Keratinocyte (primary cell): ENCODE measurements at regions not wholly inside any gene's neighbourhood (a gene's known extent, or its start where the extent isn't known, plus 50 kb on each side); places are given as distances from the start of the nearest gene placed in this dataset.

Experiments used
- DNase-seq: peaks from one replicate; pipeline ENCODE4 v3.0.0-alpha.2; 2011; ENCODE audit warnings: low read depth, missing footprints, low spot score
- FAIRE-seq: peaks from 2 replicates; lab custom pipeline; 2011; peaks lifted over from hg19 to GRCh38; lab: Jason Lieb, UNC
- H2AFZ ChIP-seq: 2 replicates; pipeline ENCODE4 v1.6.0; 2012; ENCODE audit warnings: low read length, control low read depth, inconsistent platforms; ENCODE audit not compliant: control insufficient read depth
- H3K27ac ChIP-seq: 2 replicates; pipeline ENCODE4 v1.5.1; 2011; ENCODE audit warnings: low read length; ENCODE audit not compliant: control insufficient read depth, insufficient read depth
- H3K27me3 ChIP-seq: 3 replicates; pipeline ENCODE4 v1.6.0; 2011; ENCODE audit warnings: low read length; ENCODE audit not compliant: control insufficient read depth, insufficient read depth; ENCODE audit errors: extremely low read depth
- H3K36me3 ChIP-seq, 2 experiments: 2 replicates in 1 of 2; 3 replicates in 1 of 2; pipeline ENCODE4 v1.5.1; 2011; ENCODE audit warnings: low read length in 2 of 2, mild to moderate bottlenecking in 1 of 2; ENCODE audit not compliant: control insufficient read depth in 2 of 2, insufficient read depth in 2 of 2; ENCODE audit errors: extremely low read depth in 1 of 2
- H3K4me1 ChIP-seq: 3 replicates; pipeline ENCODE4 v1.5.1; 2011; ENCODE audit warnings: low read length; ENCODE audit not compliant: control insufficient read depth, insufficient read depth; ENCODE audit errors: extremely low read depth
- H3K4me2 ChIP-seq: 3 replicates; pipeline ENCODE4 v1.6.0; 2011; ENCODE audit warnings: low read depth, low read length; ENCODE audit not compliant: control insufficient read depth, insufficient read depth; ENCODE audit errors: extremely low read depth
- H3K4me3 ChIP-seq, 3 experiments: fragments of 200-600 bp in 1 of 3; sonication (generic) in 1 of 3; 2 replicates in 2 of 3; 3 replicates in 1 of 3; pipeline ENCODE4 v1.5.1; 2011 to 2016; ENCODE audit warnings: low read length in 3 of 3, mild to moderate bottlenecking in 3 of 3, control low read depth in 2 of 3, inconsistent platforms in 1 of 3, low read depth in 1 of 3, mixed read lengths in 1 of 3, mixed run types in 1 of 3, moderate library complexity in 1 of 3; ENCODE audit not compliant: control insufficient read depth in 2 of 3, insufficient read depth in 2 of 3; ENCODE audit errors: extremely low read depth in 1 of 3
- H3K79me2 ChIP-seq: 2 replicates; pipeline ENCODE4 v1.6.0; 2012; ENCODE audit warnings: low read length; ENCODE audit not compliant: control insufficient read depth, insufficient read depth
- H3K9ac ChIP-seq: 3 replicates; pipeline ENCODE4 v1.6.0; 2011; ENCODE audit warnings: low read length; ENCODE audit not compliant: control insufficient read depth, insufficient read depth; ENCODE audit errors: extremely low read depth
- H3K9me1 ChIP-seq: 3 replicates; pipeline ENCODE4 v1.6.0; 2011; ENCODE audit warnings: low read length; ENCODE audit not compliant: control insufficient read depth, insufficient read depth; ENCODE audit errors: extremely low read depth
- H3K9me3 ChIP-seq: 2 replicates; pipeline ENCODE4 v1.5.1; 2012; ENCODE audit warnings: low read depth, low read length; ENCODE audit not compliant: control insufficient read depth
- H4K20me1 ChIP-seq: 3 replicates; pipeline ENCODE4 v1.6.0; 2011; ENCODE audit warnings: low read length; ENCODE audit not compliant: control insufficient read depth, insufficient read depth; ENCODE audit errors: extremely low read depth
- EZH2 ChIP-seq: IDR thresholded peaks from one replicate; pipeline ENCODE4 v1.6.1; 2012; ENCODE audit warnings: inconsistent platforms, mild to moderate bottlenecking, low read length, moderate library complexity
- dilution Hi-C: fragments of 300-500 bp; cut with MboI; formaldehyde crosslinking; loops from one replicate; pipeline ENCODE4 v1.7.0; 2020; ENCODE audit warnings: low sequenced_read_pairs; ENCODE audit not compliant: extremely low pct_ligation_motif_present
- TF ChIP-seq, protein P1 (sequence below), 3 experiments: IDR thresholded peaks in 1 of 3; conservative IDR thresholded peaks in 1 of 3; optimal IDR thresholded peaks in 1 of 3; 2 replicates in 2 of 3; 3 replicates in 1 of 3; pipeline versions ENCODE3 to v1.5.1; 2011; ENCODE audit warnings: low read length in 3 of 3, mild to moderate bottlenecking in 3 of 3, moderate library complexity in 2 of 3, control low read depth in 1 of 3, inconsistent platforms in 1 of 3; ENCODE audit not compliant: insufficient read depth in 2 of 3; ENCODE audit errors: extremely low read depth in 1 of 3

DNA sequence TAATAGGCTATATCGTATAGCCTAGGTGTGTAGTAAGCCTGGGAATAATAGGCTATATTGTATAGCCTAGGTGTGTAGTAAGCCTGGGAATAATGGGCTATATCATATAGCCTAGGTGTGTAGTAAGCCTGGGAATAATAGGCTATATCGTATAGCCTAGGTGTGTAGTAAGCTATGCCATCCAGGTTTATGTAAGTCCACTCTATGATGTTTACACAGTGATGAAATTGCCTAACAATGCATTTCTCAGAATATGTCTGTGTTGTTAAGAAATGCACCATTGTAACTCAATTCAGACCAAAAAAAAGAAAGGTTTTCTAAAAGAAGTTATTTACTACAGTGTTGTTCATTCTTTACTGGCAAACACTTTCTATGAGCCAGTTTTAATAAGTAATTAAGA is 1387.2 kb downstream of the STIM2 start:
- dilution Hi-C loops = no loop called here
- Histone ChIP-seq H3K9me3 (no peaks in the 10 kb centered on the region), H3K4me3 (no peak overlapping the region), H2AFZ (no peak overlapping the region), H3K27ac (no peak overlapping the region), H3K9ac (no peak overlapping the region), H3K4me1 (peaks cover 3% of the 10 kb centered on the region), H3K27me3 (no peaks in the 10 kb centered on the region), H4K20me1 (no peaks in the 10 kb centered on the region), H3K4me2 (no peak overlapping the region), H3K9me1 (no peaks in the 10 kb centered on the region), H3K36me3 (no peaks in the 10 kb centered on the region), H3K79me2 (no peaks in the 10 kb centered on the region)
- no peak for TF ChIP-seq EZH2
- TF ChIP-seq, protein P1, sequence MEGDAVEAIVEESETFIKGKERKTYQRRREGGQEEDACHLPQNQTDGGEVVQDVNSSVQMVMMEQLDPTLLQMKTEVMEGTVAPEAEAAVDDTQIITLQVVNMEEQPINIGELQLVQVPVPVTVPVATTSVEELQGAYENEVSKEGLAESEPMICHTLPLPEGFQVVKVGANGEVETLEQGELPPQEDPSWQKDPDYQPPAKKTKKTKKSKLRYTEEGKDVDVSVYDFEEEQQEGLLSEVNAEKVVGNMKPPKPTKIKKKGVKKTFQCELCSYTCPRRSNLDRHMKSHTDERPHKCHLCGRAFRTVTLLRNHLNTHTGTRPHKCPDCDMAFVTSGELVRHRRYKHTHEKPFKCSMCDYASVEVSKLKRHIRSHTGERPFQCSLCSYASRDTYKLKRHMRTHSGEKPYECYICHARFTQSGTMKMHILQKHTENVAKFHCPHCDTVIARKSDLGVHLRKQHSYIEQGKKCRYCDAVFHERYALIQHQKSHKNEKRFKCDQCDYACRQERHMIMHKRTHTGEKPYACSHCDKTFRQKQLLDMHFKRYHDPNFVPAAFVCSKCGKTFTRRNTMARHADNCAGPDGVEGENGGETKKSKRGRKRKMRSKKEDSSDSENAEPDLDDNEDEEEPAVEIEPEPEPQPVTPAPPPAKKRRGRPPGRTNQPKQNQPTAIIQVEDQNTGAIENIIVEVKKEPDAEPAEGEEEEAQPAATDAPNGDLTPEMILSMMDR (optimal IDR thresholded peaks at IDR 0.05 in 1 of 3, IDR thresholded peaks at IDR 0.05 in 1 of 3, conservative IDR thresholded peaks at IDR 0.05 in 1 of 3; ENCODE audit: extremely low read depth in 1 of 3, insufficient read depth in 2 of 3, low read length in 3 of 3) = no peak
- FAIRE-seq (no peak), DNase-seq (no peak)

DNA sequence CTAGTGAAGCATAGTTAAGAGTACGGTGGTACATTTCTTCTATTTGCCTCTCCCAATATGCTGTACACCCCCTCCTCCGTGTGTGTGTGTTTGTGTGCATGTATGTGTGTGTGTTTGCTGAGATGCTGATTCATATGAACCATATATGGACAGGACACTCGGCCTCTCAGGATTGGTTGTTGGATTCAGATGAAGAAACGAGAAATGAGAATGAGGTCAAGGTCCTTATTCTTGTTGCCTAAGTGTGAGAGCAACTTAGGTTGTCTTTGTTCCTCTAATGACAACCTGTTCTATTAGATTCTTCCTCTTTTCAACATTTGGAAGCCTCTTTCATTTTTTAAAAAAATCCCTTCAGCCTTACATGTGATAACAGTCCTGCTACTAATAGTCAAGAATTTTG is 1387.6 kb downstream of the STIM2 start:
- H2AFZ ChIP-seq = no peak overlapping the region
- TF ChIP-seq EZH2 = no peak
- TF ChIP-seq, protein P1 (optimal IDR thresholded peaks at IDR 0.05 in 1 of 3, IDR thresholded peaks at IDR 0.05 in 1 of 3, conservative IDR thresholded peaks at IDR 0.05 in 1 of 3; ENCODE audit: extremely low read depth in 1 of 3, insufficient read depth in 2 of 3, low read length in 3 of 3) = no peak
- H3K9me1 ChIP-seq = no peaks in the 10 kb centered on the region
- DNase-seq (no peak), FAIRE-seq (no peak)
- peaks cover 3% of the 10 kb centered on the region for H3K4me1 ChIP-seq
- H3K9ac ChIP-seq = no peak overlapping the region
- H3K79me2 ChIP-seq = no peaks in the 10 kb centered on the region
- H3K4me3 ChIP-seq = no peak overlapping the region
- dilution Hi-C loops = no loop called here
- no peaks in the 10 kb centered on the region for H3K9me3 ChIP-seq
- H3K27me3 ChIP-seq = no peaks in the 10 kb centered on the region
- no peaks in the 10 kb centered on the region for H3K36me3 ChIP-seq
- no peak overlapping the region for H3K4me2 ChIP-seq
- H4K20me1 ChIP-seq = no peaks in the 10 kb centered on the region
- no peak overlapping the region for H3K27ac ChIP-seq
